NB4 (cell line): ENCODE measurements at regions not wholly inside any gene's neighbourhood (a gene's known extent, or its start where the extent isn't known, plus 50 kb on each side); places are given as distances from the start of the nearest gene placed in this dataset.

Experiments used
- DNase-seq: peaks from one replicate; pipeline ENCODE4 v3.0.0; 2010; ENCODE audit warnings: low read depth
- H3K4me3 ChIP-seq: one replicate; pipeline ENCODE4 v1.5.1; 2011; ENCODE audit warnings: mild to moderate bottlenecking, low read depth, low read length, moderate library complexity
- MAX ChIP-seq: IDR thresholded peaks from 2 replicates; pipeline ENCODE4 v1.6.1; 2011; ENCODE audit warnings: low read depth, low read length
- MYC ChIP-seq: IDR thresholded peaks from 2 replicates; pipeline ENCODE4 v1.6.1; 2011; ENCODE audit warnings: low read depth, low read length
- POLR2A ChIP-seq: IDR thresholded peaks from 2 replicates; pipeline ENCODE4 v1.6.1; 2011; ENCODE audit warnings: mild to moderate bottlenecking; ENCODE audit not compliant: insufficient read length; ENCODE audit errors: extremely low read depth
- TF ChIP-seq, protein P1 (sequence below): IDR thresholded peaks from one replicate; pipeline ENCODE4 v1.5.1; 2012; ENCODE audit warnings: low read depth, low read length

DNA sequence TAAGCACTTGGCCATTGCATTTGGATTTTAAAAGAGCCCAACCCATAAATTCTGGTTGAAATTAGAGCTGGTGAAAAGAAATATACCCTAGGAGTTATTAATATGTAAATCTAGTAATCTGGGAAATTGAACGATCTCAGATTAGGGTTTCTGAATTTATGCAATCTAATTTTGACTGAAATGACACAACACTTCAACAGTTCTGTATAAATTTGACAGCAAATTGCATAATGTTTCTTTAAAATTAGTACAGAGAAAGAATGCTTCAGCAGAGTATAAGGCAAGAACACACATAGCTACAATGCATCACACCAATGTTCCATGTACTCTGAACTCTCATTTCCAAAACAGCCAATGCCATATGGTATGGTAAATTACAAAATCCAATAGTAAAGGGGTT lies 201.5 kb upstream of the ITGA4 start:
- no peak for DNase-seq
- TF ChIP-seq MAX (no peak), MYC (no peak), POLR2A (no peak)
- TF ChIP-seq, protein P1, sequence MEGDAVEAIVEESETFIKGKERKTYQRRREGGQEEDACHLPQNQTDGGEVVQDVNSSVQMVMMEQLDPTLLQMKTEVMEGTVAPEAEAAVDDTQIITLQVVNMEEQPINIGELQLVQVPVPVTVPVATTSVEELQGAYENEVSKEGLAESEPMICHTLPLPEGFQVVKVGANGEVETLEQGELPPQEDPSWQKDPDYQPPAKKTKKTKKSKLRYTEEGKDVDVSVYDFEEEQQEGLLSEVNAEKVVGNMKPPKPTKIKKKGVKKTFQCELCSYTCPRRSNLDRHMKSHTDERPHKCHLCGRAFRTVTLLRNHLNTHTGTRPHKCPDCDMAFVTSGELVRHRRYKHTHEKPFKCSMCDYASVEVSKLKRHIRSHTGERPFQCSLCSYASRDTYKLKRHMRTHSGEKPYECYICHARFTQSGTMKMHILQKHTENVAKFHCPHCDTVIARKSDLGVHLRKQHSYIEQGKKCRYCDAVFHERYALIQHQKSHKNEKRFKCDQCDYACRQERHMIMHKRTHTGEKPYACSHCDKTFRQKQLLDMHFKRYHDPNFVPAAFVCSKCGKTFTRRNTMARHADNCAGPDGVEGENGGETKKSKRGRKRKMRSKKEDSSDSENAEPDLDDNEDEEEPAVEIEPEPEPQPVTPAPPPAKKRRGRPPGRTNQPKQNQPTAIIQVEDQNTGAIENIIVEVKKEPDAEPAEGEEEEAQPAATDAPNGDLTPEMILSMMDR, result no peak
- no peak overlapping the region for H3K4me3 ChIP-seq

GRCh38 chr2:181258720-181259119 lies 198.5 kb upstream of the ITGA4 start:
- H3K4me3 ChIP-seq, result no peak overlapping the region
- TF ChIP-seq MYC, result no peak
- DNase-seq, result no peak

GRCh38 chr2:181262782-181263181 lies 194.4 kb upstream of the ITGA4 start:
- TF ChIP-seq MAX, result no peak
- TF ChIP-seq, protein P1, result no peak
- TF ChIP-seq POLR2A, result no peak
- no peak for DNase-seq
- H3K4me3 ChIP-seq, result no peak overlapping the region

DNA sequence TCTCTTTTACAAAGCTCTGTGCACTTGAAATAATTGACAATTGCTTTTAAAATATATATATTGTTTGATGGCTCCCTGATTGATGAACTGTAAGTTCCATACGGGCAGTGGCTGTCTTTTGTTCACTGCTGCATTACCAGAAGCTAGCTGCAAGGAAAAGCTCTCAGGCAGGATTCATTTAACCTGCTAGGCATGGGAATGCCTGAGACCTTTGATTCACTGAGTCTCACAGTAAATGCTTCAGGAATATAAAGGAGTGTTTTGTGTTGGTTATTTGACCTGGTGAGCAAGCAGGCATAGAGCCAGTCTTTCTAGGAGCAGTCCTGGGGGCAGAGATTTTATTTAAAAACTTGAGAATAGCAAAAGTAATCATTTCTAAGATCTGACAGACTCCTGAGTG lies 193.2 kb upstream of the ITGA4 start:
- no peak for DNase-seq
- H3K4me3 ChIP-seq, result no peak overlapping the region
- TF ChIP-seq MYC, result no peak

- no peak for DNase-seq
- no peak for TF ChIP-seq MYC
- TF ChIP-seq, protein P1, result no peak
- no peak for TF ChIP-seq MAX
- TF ChIP-seq POLR2A, result no peak
- no peak overlapping the region for H3K4me3 ChIP-seq
These were observed 192.7 kb upstream of the ITGA4 start for GRCh38 chr2:181264441-181264840.

DNA sequence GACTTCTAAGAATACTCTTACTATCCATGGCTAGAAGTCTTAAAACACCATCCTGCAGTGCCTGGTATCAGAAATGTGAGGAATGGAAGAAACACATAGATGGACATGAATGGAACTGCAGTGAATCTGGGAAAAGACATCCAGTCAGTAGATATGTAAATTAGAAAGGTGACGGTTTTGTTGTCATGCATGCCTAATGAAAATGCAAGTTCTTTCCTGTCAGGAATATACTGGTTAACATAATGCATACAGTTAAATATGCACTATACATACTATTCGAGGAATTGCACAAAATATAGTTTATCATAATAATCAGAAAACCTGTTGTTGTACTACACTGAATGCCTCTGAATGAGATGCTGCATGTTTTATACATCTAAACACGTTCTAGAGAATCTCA lies 190.6 kb upstream of the ITGA4 start:
- no peak for TF ChIP-seq MYC
- TF ChIP-seq, protein P1, result no peak
- TF ChIP-seq POLR2A, result no peak
- TF ChIP-seq MAX, result no peak
- DNase-seq, result no peak
- H3K4me3 ChIP-seq, result no peak overlapping the region

- DNase-seq, result no peak
- TF ChIP-seq, protein P1, result no peak
- TF ChIP-seq MAX, result no peak
- TF ChIP-seq MYC, result no peak
- no peak for TF ChIP-seq POLR2A
- H3K4me3 ChIP-seq, result no peak overlapping the region
These were observed 188.9 kb upstream of the ITGA4 start for GRCh38 chr2:181268174-181268867.
